ENCODE measurements at regions not wholly inside any gene's neighbourhood (a gene's known extent, or its start where the extent isn't known, plus 50 kb on each side); places are given as distances from the start of the nearest gene placed in this dataset.

DNA sequence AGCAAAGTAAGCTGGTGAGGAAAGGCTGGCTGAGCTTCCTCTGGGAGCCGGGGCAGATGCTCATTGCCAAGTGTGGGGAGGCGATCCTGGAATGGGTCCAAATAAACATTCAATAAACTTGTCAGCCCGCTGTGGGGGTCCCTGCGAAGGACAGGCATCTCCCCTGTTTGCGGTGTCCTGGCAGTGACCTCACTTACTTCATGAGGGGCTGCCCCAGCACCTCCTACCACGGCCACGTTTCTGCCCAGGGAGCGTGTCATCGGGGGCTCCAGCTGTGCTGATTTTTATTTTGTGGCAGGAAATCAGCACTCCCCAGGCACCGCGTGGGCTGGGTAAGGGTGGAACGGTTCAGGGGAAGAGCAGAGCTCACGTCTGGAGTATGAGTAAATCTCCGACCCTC, 493.9 kb upstream of the B3GAT1 start:
- TF ChIP-seq BHLHE40 (IDR thresholded peaks at IDR 0.05; ENCODE audit: borderline replicate concordance) (no peak), TARDBP (IDR thresholded peaks at IDR 0.05) (no peak), FOXM1 (IDR thresholded peaks at IDR 0.05; ENCODE audit: borderline replicate concordance) (no peak), L3MBTL2 (conservative IDR thresholded peaks at IDR 0.05) (no peak), SUZ12 (IDR thresholded peaks at IDR 0.05) (no peak), HDGF (IDR thresholded peaks at IDR 0.05; ENCODE audit: borderline replicate concordance) (no peak), FOXK2 (IDR thresholded peaks at IDR 0.05) (no peak), ELF4 (IDR thresholded peaks at IDR 0.05) (no peak), PKNOX1 (IDR thresholded peaks at IDR 0.05) (no peak), LEF1 (IDR thresholded peaks at IDR 0.05; ENCODE audit: borderline replicate concordance) (no peak), SP1 (IDR thresholded peaks at IDR 0.05) (no peak)
